ENCODE measurements at regions not wholly inside any gene's neighbourhood (a gene's known extent, or its start where the extent isn't known, plus 50 kb on each side); places are given as distances from the start of the nearest gene placed in this dataset.

DNA sequence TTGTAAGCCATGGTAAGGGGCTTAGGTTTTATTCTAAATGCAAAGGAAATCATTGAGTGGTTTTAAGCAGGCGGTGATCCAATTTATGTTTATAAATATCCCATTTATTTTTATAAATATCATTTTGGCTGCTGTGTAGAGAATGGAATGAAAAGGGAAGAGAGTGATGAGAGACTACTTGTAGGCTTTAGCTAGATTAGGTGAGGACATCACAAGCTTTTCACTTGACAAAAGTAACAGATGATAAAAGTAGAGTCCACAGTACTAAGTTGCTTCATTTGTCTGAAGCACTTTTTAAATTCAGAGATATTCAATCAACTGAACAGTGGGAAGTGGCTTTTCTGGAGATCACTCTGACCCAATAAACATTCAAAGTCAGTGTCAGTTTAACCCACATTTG, 65.4 kb upstream of the FSHR start:
- DNase-seq (ENCODE audit: low read depth) = no peak
- H3K4me3 ChIP-seq (ENCODE audit: low read depth, low read length) = no peak overlapping the region
- TF ChIP-seq, protein P1, sequence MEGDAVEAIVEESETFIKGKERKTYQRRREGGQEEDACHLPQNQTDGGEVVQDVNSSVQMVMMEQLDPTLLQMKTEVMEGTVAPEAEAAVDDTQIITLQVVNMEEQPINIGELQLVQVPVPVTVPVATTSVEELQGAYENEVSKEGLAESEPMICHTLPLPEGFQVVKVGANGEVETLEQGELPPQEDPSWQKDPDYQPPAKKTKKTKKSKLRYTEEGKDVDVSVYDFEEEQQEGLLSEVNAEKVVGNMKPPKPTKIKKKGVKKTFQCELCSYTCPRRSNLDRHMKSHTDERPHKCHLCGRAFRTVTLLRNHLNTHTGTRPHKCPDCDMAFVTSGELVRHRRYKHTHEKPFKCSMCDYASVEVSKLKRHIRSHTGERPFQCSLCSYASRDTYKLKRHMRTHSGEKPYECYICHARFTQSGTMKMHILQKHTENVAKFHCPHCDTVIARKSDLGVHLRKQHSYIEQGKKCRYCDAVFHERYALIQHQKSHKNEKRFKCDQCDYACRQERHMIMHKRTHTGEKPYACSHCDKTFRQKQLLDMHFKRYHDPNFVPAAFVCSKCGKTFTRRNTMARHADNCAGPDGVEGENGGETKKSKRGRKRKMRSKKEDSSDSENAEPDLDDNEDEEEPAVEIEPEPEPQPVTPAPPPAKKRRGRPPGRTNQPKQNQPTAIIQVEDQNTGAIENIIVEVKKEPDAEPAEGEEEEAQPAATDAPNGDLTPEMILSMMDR (conservative IDR thresholded peaks at IDR 0.05; ENCODE audit: low read depth, low read length) = no peak

DNA sequence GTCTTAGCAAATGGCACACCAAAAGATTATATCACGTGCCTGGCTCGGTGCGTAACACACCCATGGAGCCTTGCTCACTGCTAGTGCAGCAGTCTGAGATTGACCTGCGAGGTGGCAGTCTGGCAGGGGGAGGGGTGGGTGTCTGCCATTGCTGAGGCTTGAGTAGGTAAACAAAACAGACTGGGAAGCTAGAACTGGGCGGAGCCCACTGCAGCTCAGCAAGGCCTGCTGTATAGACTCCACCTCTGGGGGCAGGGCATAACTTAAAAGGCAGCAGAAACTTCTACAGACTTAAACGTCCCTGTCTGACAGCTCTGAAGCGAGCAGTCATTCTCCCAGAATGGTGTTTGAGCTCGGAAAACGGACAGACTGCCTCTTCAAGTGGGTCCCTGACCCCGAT, 55.9 kb upstream of the FSHR start:
- DNase-seq (ENCODE audit: low read depth) = no peak
- TF ChIP-seq, protein P1 (conservative IDR thresholded peaks at IDR 0.05; ENCODE audit: low read depth, low read length) = no peak
- no peak overlapping the region for H3K4me3 ChIP-seq (ENCODE audit: low read depth, low read length)

DNA sequence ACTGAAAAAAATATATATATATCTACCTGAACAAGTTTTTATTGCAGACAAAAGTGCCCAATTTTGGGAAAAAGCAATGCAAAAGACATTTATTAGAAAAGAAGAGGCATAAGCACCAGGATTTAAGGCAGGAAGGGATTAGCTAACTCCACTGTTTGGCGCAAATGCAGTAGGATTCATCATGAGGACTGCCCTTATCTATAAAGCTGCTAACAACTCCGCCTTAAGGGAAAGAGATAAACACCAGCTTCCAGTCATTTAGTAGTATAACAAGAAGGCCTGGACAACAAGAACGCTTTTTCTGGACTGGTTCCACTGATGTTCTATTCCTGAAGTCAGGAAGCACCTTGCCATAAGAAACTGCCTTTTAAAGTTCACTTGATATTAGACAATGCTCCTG, 52.9 kb upstream of the FSHR start:
- TF ChIP-seq, protein P1 (conservative IDR thresholded peaks at IDR 0.05; ENCODE audit: low read depth, low read length) = no peak
- H3K4me3 ChIP-seq (ENCODE audit: low read depth, low read length) = no peak overlapping the region
- DNase-seq (ENCODE audit: low read depth) = no peak

Data from epithelial cell of proximal tubule (primary cell).